Loucy (cell line): ENCODE measurements at regions not wholly inside any gene's neighbourhood (a gene's known extent, or its start where the extent isn't known, plus 50 kb on each side); places are given as distances from the start of the nearest gene placed in this dataset.

Experiments used
- H2AFZ ChIP-seq: fragments of 200-600 bp; sonication (generic); 2 replicates; pipeline ENCODE4 v1.6.0; 2016; ENCODE audit warnings: antibody characterized with exemption, mild to moderate bottlenecking, low read length, moderate library complexity
- H3F3A ChIP-seq: fragments of 200-600 bp; 2 replicates; pipeline ENCODE4 v1.6.0; 2016; ENCODE audit warnings: antibody characterized with exemption, low read depth, mild to moderate bottlenecking
- H3K27me3 ChIP-seq: fragments of 200-600 bp; sonication (generic); 2 replicates; pipeline ENCODE4 v1.6.1; 2014; ENCODE audit warnings: low read length, mild to moderate bottlenecking; ENCODE audit not compliant: insufficient read depth, poor library complexity, severe bottlenecking
- H3K36me3 ChIP-seq: fragments of 200-600 bp; sonication (generic); 2 replicates; pipeline ENCODE4 v1.6.1; 2016; ENCODE audit warnings: low read length; ENCODE audit not compliant: insufficient read depth
- H3K4me1 ChIP-seq: fragments of 200-600 bp; sonication (generic); 2 replicates; pipeline ENCODE4 v1.5.1; 2014; ENCODE audit warnings: low read length, mild to moderate bottlenecking; ENCODE audit not compliant: insufficient read depth, poor library complexity, severe bottlenecking
- H3K4me2 ChIP-seq: fragments of 200-600 bp; sonication (generic); 2 replicates; pipeline ENCODE4 v1.6.0; 2014; ENCODE audit warnings: antibody characterized with exemption, low read length, low read depth, mild to moderate bottlenecking; ENCODE audit not compliant: poor library complexity, severe bottlenecking
- H3K4me3 ChIP-seq: fragments of 200-600 bp; sonication (generic); 2 replicates; pipeline ENCODE4 v1.5.1; 2014; ENCODE audit warnings: low read length, mild to moderate bottlenecking, mixed read lengths; ENCODE audit not compliant: poor library complexity, severe bottlenecking
- H3K79me2 ChIP-seq: fragments of 200-600 bp; sonication (generic); 2 replicates; pipeline ENCODE4 v1.6.1; 2014; ENCODE audit warnings: low read length; ENCODE audit not compliant: insufficient read depth
- H3K9ac ChIP-seq: fragments of 200-600 bp; sonication (generic); 2 replicates; pipeline ENCODE4 v1.6.0; 2014; ENCODE audit warnings: mild to moderate bottlenecking, low read depth, low read length, moderate library complexity; ENCODE audit not compliant: poor library complexity, severe bottlenecking
- H3K9me2 ChIP-seq: fragments of 200-600 bp; sonication (generic); replicated peaks from 2 replicates; pipeline ENCODE4 v1.6.1; 2016; ENCODE audit warnings: low read depth, low read length, mixed read lengths
- H3K9me3 ChIP-seq: fragments of 200-600 bp; sonication (generic); 2 replicates; pipeline ENCODE4 v1.6.1; 2014; ENCODE audit warnings: mild to moderate bottlenecking, antibody characterized with exemption, low read length, low read depth; ENCODE audit not compliant: insufficient read depth
- H4K20me1 ChIP-seq: fragments of 200-600 bp; sonication (generic); 2 replicates; pipeline ENCODE4 v1.6.0; 2014; ENCODE audit warnings: antibody characterized with exemption, low read length, mild to moderate bottlenecking; ENCODE audit not compliant: insufficient read depth, poor library complexity, severe bottlenecking
- EZH2phosphoT487 ChIP-seq: fragments of 200-600 bp; IDR thresholded peaks from 2 replicates; pipeline ENCODE4 v1.6.1; 2018; ENCODE audit warnings: antibody characterized with exemption, mild to moderate bottlenecking, moderate library complexity, borderline replicate concordance
- TF ChIP-seq, protein P1 (sequence below): fragments of 200-600 bp; sonication (generic); conservative IDR thresholded peaks from 2 replicates; pipeline ENCODE4 v1.5.1; 2014; ENCODE audit warnings: mild to moderate bottlenecking, antibody characterized with exemption, low read length

DNA sequence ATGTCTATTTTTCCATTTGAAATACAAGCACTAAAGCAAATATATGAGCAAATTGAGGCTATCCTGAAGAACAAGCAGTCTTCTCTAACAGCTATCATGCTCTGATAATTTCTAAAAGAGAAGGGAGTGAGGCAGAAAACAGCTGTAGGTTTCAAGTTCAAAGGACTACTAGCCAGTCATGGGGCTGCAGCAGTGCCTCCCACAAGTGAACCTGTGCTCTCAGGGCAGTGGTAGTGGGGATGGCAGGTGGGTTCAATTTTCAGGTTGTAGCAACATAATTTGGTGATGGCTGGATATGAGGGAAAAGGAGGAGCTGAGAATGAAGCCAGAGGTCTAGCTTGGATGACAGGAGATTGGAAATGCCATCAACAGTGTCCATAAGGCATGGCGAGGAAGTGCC, 93.5 kb upstream of the ARHGAP20 start:
- H3K36me3 ChIP-seq, result no peaks in the 10 kb centered on the region
- no peaks in the 10 kb centered on the region for H3K9me3 ChIP-seq
- H3K79me2 ChIP-seq, result no peaks in the 10 kb centered on the region
- H3K27me3 ChIP-seq, result no peaks in the 10 kb centered on the region
- no peaks in the 10 kb centered on the region for H4K20me1 ChIP-seq
- H2AFZ ChIP-seq, result no peak overlapping the region; the same call in 1 of the 2 replicates
- peaks cover 37% of the 10 kb centered on the region for H3K4me1 ChIP-seq
- no peak overlapping the region for H3K9ac ChIP-seq
- H3K4me3 ChIP-seq, result no peak overlapping the region
- no peak overlapping the region for H3K4me2 ChIP-seq
- H3K9me2 ChIP-seq, result no peaks in the 10 kb centered on the region
- peaks cover 5% of the 10 kb centered on the region; the same call in 1 of the 2 replicates for H3F3A ChIP-seq
- no peak for TF ChIP-seq EZH2phosphoT487
- TF ChIP-seq, protein P1, sequence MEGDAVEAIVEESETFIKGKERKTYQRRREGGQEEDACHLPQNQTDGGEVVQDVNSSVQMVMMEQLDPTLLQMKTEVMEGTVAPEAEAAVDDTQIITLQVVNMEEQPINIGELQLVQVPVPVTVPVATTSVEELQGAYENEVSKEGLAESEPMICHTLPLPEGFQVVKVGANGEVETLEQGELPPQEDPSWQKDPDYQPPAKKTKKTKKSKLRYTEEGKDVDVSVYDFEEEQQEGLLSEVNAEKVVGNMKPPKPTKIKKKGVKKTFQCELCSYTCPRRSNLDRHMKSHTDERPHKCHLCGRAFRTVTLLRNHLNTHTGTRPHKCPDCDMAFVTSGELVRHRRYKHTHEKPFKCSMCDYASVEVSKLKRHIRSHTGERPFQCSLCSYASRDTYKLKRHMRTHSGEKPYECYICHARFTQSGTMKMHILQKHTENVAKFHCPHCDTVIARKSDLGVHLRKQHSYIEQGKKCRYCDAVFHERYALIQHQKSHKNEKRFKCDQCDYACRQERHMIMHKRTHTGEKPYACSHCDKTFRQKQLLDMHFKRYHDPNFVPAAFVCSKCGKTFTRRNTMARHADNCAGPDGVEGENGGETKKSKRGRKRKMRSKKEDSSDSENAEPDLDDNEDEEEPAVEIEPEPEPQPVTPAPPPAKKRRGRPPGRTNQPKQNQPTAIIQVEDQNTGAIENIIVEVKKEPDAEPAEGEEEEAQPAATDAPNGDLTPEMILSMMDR, result no peak

DNA sequence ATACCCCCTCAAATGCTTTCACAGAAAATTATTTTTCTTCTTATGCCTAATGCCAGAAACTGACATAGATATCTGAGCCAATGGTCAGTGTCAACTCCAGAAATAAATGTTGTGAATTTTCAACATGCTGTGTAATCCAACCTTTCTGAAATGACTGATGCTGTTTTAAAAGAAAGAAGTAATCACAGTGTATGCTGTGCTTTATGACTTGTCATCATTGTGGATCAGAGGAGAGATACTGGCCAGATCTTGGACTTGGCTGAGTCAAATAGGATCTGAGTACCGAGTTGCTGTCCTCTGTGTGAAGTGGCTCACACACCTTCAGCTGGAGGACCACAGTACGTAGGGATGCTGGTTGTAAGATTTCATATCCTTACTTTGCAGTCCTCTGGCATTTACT, 89.9 kb upstream of the ARHGAP20 start:
- H3F3A ChIP-seq, result no peaks in the 10 kb centered on the region; the same call in 1 of the 2 replicates
- no peak overlapping the region for H3K9ac ChIP-seq
- H4K20me1 ChIP-seq, result no peaks in the 10 kb centered on the region
- H3K79me2 ChIP-seq, result no peaks in the 10 kb centered on the region
- no peaks in the 10 kb centered on the region for H3K9me3 ChIP-seq
- H3K4me1 ChIP-seq, result peaks cover 23% of the 10 kb centered on the region
- no peak overlapping the region for H2AFZ ChIP-seq
- H3K4me2 ChIP-seq, result no peak overlapping the region
- no peak overlapping the region for H3K4me3 ChIP-seq
- no peak for TF ChIP-seq EZH2phosphoT487
- TF ChIP-seq, protein P1, result no peak
- H3K27me3 ChIP-seq, result no peaks in the 10 kb centered on the region
- no peaks in the 10 kb centered on the region for H3K9me2 ChIP-seq
- no peaks in the 10 kb centered on the region for H3K36me3 ChIP-seq

DNA sequence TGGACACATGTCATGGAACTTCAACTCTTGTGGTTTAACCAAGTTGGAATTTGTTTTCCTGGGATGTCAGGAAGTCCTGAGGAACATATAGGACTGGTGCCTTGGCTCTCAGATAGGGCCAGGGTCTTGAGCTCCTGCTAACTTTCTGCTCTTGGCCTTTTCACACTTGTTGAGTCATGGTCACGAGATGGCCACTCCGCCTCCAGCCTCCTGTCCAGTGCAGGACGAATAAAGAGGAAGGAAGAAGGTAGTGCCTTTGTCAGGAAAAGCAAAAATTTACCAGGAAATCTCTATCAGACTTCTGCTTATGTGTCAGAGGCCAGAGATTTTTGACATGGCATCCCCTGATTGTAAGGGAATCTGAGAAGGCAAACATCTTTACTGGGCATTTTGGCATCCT, 89.1 kb upstream of the ARHGAP20 start:
- no peak overlapping the region for H3K9ac ChIP-seq
- no peaks in the 10 kb centered on the region for H3K79me2 ChIP-seq
- no peaks in the 10 kb centered on the region for H3K36me3 ChIP-seq
- H4K20me1 ChIP-seq, result no peaks in the 10 kb centered on the region
- H3K9me2 ChIP-seq, result no peaks in the 10 kb centered on the region
- H3K9me3 ChIP-seq, result no peaks in the 10 kb centered on the region
- no peak overlapping the region for H2AFZ ChIP-seq
- H3K4me1 ChIP-seq, result peaks cover 31% of the 10 kb centered on the region
- H3K4me2 ChIP-seq, result no peak overlapping the region
- H3K27me3 ChIP-seq, result no peaks in the 10 kb centered on the region
- no peaks in the 10 kb centered on the region; the same call in 1 of the 2 replicates for H3F3A ChIP-seq
- TF ChIP-seq, protein P1, result no peak
- no peak for TF ChIP-seq EZH2phosphoT487
- no peak overlapping the region for H3K4me3 ChIP-seq
